CD14-positive monocyte (primary cell): ENCODE measurements at regions not wholly inside any gene's neighbourhood (a gene's known extent, or its start where the extent isn't known, plus 50 kb on each side); places are given as distances from the start of the nearest gene placed in this dataset.
"Not testable (repeated sequence)": the region's sequence is repeated elsewhere in the genome, so short reads cannot be mapped to it uniquely, and the experiment has no call there.

Source experiments
- DNase-seq, 3 donors: peaks; one replicate each; pipeline ENCODE4 v3.0.0-alpha.2; 2011 to 2022
- H2AFZ ChIP-seq: 2 replicates; pipeline ENCODE4 v1.6.0; 2012; ENCODE audit warnings: mild to moderate bottlenecking, low read depth, low read length, inconsistent platforms; ENCODE audit not compliant: insufficient read depth, poor library complexity, severe bottlenecking
- H3K27ac ChIP-seq, 2 donors: 1 replicate in 1 of 2; 2 replicates in 1 of 2; pipeline ENCODE4 v1.5.1; 2012 to 2013; ENCODE audit warnings: low read length in 2 of 2, control low read depth in 1 of 2, inconsistent platforms in 1 of 2, low read depth in 1 of 2, mild to moderate bottlenecking in 1 of 2
- H3K27me3 ChIP-seq, 2 donors: one replicate each; pipeline versions ENCODE4 v1.6.0 to v1.6.1; 2011 to 2013; ENCODE audit warnings: low read length in 2 of 2; ENCODE audit not compliant: control insufficient read depth in 2 of 2, insufficient read depth in 2 of 2
- H3K36me3 ChIP-seq, 2 donors: replicated peaks in 1 of 2; 1 replicate in 1 of 2; 2 replicates in 1 of 2; pipeline versions ENCODE4 v1.5.1 to v1.6.1; 2012 to 2013; ENCODE audit warnings: low read length in 2 of 2, control low read depth in 1 of 2, inconsistent platforms in 1 of 2, mild to moderate bottlenecking in 1 of 2; ENCODE audit not compliant: insufficient read depth in 2 of 2, control insufficient read depth in 1 of 2
- H3K4me1 ChIP-seq, 2 donors: 1 replicate in 1 of 2; 2 replicates in 1 of 2; pipeline versions ENCODE4 v1.5.1 to v1.6.1; 2012 to 2013; ENCODE audit warnings: low read length in 2 of 2, control low read depth in 1 of 2, inconsistent platforms in 1 of 2, mild to moderate bottlenecking in 1 of 2, moderate library complexity in 1 of 2; ENCODE audit not compliant: insufficient read depth in 2 of 2, control insufficient read depth in 1 of 2
- H3K4me2 ChIP-seq: replicated peaks from 2 replicates; pipeline ENCODE3; 2012; ENCODE audit warnings: low read length, moderate library complexity, mild to moderate bottlenecking; ENCODE audit not compliant: poor library complexity, severe bottlenecking; ENCODE audit errors: extremely low read depth
- H3K4me3 ChIP-seq, 3 experiments: fragments of 200-600 bp in 1 of 3; sonication (generic) in 1 of 3; replicated peaks in 1 of 3; 1 replicate in 2 of 3; 2 replicates in 1 of 3; pipeline ENCODE4 v1.5.1; 2011 to 2013; ENCODE audit warnings: low read length in 3 of 3, mild to moderate bottlenecking in 3 of 3, control low read depth in 2 of 3, low read depth in 2 of 3, inconsistent platforms in 1 of 3, moderate library complexity in 1 of 3
- H3K79me2 ChIP-seq: 2 replicates; pipeline ENCODE4 v1.6.0; 2012; ENCODE audit warnings: mild to moderate bottlenecking, control low read depth, inconsistent platforms, low read length, moderate library complexity; ENCODE audit not compliant: insufficient read depth
- H3K9ac ChIP-seq: 2 replicates; pipeline ENCODE4 v1.6.0; 2017; ENCODE audit warnings: low read length, mild to moderate bottlenecking; ENCODE audit not compliant: insufficient read depth, poor library complexity, severe bottlenecking
- H3K9me3 ChIP-seq, 2 donors: replicated peaks in 1 of 2; 1 replicate in 1 of 2; 2 replicates in 1 of 2; pipeline versions ENCODE4 v1.5.1 to v1.6.1; 2012 to 2013; ENCODE audit warnings: low read length in 2 of 2, control low read depth in 1 of 2; ENCODE audit not compliant: control insufficient read depth in 1 of 2, insufficient read depth in 1 of 2
- H4K20me1 ChIP-seq: 2 replicates; pipeline ENCODE4 v1.6.0; 2012; ENCODE audit warnings: mild to moderate bottlenecking, low read length, control low read depth, moderate library complexity; ENCODE audit not compliant: insufficient read depth
- H3K27ac Mint-ChIP-seq, 7 donors: one replicate each; pipeline ENCODE4 v1.8.0; 2020; ENCODE audit warnings: mild to moderate bottlenecking in 7 of 7, mixed read lengths in 7 of 7, moderate library complexity in 6 of 7, inconsistent platforms in 2 of 7
- H3K27me3 Mint-ChIP-seq, 3 donors: one replicate each; pipeline ENCODE4 v1.8.0; 2021 to 2022; ENCODE audit warnings: low read depth in 3 of 3, mild to moderate bottlenecking in 3 of 3, mixed read lengths in 3 of 3, moderate library complexity in 3 of 3, inconsistent platforms in 1 of 3
- H3K36me3 Mint-ChIP-seq, 2 donors: one replicate each; pipeline ENCODE4 v1.8.0; 2020; ENCODE audit warnings: mixed read lengths in 2 of 2, inconsistent platforms in 1 of 2, mild to moderate bottlenecking in 1 of 2
- H3K4me1 Mint-ChIP-seq: one replicate; pipeline ENCODE4 v1.8.0; 2020; ENCODE audit warnings: mild to moderate bottlenecking, mixed read lengths
- H3K4me3 Mint-ChIP-seq, 2 donors: one replicate each; pipeline ENCODE4 v1.8.0; 2020; ENCODE audit warnings: mild to moderate bottlenecking in 2 of 2, mixed read lengths in 2 of 2, moderate library complexity in 1 of 2
- H3K9me3 Mint-ChIP-seq, 7 donors: one replicate each; pipeline ENCODE4 v1.8.0; 2020 to 2022; ENCODE audit warnings: mixed read lengths in 7 of 7, mild to moderate bottlenecking in 6 of 7, moderate library complexity in 6 of 7, inconsistent platforms in 2 of 7
- WGBS: methylation state at CpG from one replicate; pipeline ENCODE4 v1.1.5; 2013; ENCODE audit warnings: missing lambda C conversion rate; ENCODE audit not compliant: insufficient coverage; 5-methylcytosine and 5-hydroxymethylcytosine counted together
- intact Hi-C, 2 donors: fragments of 100-400 bp; cut with micrococcal nuclease; formaldehyde crosslinking; loops; one replicate each; pipeline versions ENCODE4 v1.15.0 to v1.15.1; 2023

GRCh38 chr1:83383107-83383506 is 615.8 kb downstream of the TTLL7 start:
- H3K36me3 Mint-ChIP-seq, H3K27ac Mint-ChIP-seq, H3K4me2 ChIP-seq, H3K27me3 Mint-ChIP-seq, H3K9ac ChIP-seq, H3K27ac ChIP-seq, H3K4me3 Mint-ChIP-seq, H3K79me2 ChIP-seq, H3K9me3 ChIP-seq, intact Hi-C loops, H3K4me1 Mint-ChIP-seq, H3K4me3 ChIP-seq, H3K4me1 ChIP-seq, DNase-seq, H3K36me3 ChIP-seq, H3K27me3 ChIP-seq, H4K20me1 ChIP-seq, H2AFZ ChIP-seq: not testable (repeated sequence)
- no CpG with 5 or more reads among the region's 2 CpGs for WGBS
- H3K9me3 Mint-ChIP-seq = peaks cover 0 to 17% (median 6%) of the 10 kb centered on the region in 7 donors

- H3K36me3 Mint-ChIP-seq, H3K9ac ChIP-seq, H3K27ac ChIP-seq, H2AFZ ChIP-seq, DNase-seq, H3K9me3 ChIP-seq, H3K4me3 Mint-ChIP-seq, H4K20me1 ChIP-seq, H3K4me3 ChIP-seq, H3K4me1 Mint-ChIP-seq, H3K27ac Mint-ChIP-seq, H3K27me3 ChIP-seq, H3K79me2 ChIP-seq, H3K36me3 ChIP-seq, H3K4me2 ChIP-seq, H3K4me1 ChIP-seq, H3K27me3 Mint-ChIP-seq, intact Hi-C loops: not testable (repeated sequence)
- peaks cover 2 to 20% (median 8%) of the 10 kb centered on the region in 7 donors for H3K9me3 Mint-ChIP-seq
- WGBS = no CpG with 5 or more reads among the region's 1 CpG
Measured at GRCh38 chr1:83373018-83373417, 625.9 kb downstream of the TTLL7 start.

GRCh38 chr1:83369853-83370252 is 629.1 kb downstream of the TTLL7 start:
- not testable (repeated sequence) for H3K36me3 Mint-ChIP-seq

GRCh38 chr1:83365320-83365719 is 633.6 kb downstream of the TTLL7 start:
- H3K4me1 Mint-ChIP-seq, DNase-seq, H4K20me1 ChIP-seq, H3K36me3 Mint-ChIP-seq, intact Hi-C loops, H3K79me2 ChIP-seq, H2AFZ ChIP-seq, H3K27ac ChIP-seq, H3K36me3 ChIP-seq, H3K4me3 Mint-ChIP-seq, H3K9me3 Mint-ChIP-seq, H3K9ac ChIP-seq, H3K4me2 ChIP-seq, H3K27ac Mint-ChIP-seq, H3K27me3 ChIP-seq, H3K4me1 ChIP-seq, H3K9me3 ChIP-seq, H3K27me3 Mint-ChIP-seq, H3K4me3 ChIP-seq: not testable (repeated sequence)
- WGBS = no CpG with 5 or more reads among the region's 2 CpGs

More at GRCh38 chr1:83369853-83370252, 629.1 kb downstream of the TTLL7 start:
- H3K9me3 Mint-ChIP-seq = peaks cover 2 to 20% (median 8%) of the 10 kb centered on the region in 7 donors
- intact Hi-C loops, H3K27me3 Mint-ChIP-seq, H3K4me3 ChIP-seq, DNase-seq, H4K20me1 ChIP-seq, H2AFZ ChIP-seq, H3K27ac ChIP-seq, H3K4me3 Mint-ChIP-seq, H3K27me3 ChIP-seq, H3K79me2 ChIP-seq, H3K36me3 ChIP-seq, H3K4me2 ChIP-seq, H3K9ac ChIP-seq, H3K9me3 ChIP-seq, H3K4me1 ChIP-seq, H3K27ac Mint-ChIP-seq, H3K4me1 Mint-ChIP-seq: not testable (repeated sequence)
- 17% methylated on average over 2 of the region's 3 CpGs for WGBS
